WTC11 (cell line): ENCODE measurements at regions not wholly inside any gene's neighbourhood (a gene's known extent, or its start where the extent isn't known, plus 50 kb on each side); places are given as distances from the start of the nearest gene placed in this dataset.

ENCODE experiments used
- CTCF ChIP-seq: fragments of 200-600 bp; IDR thresholded peaks from 2 replicates; pipeline ENCODE4 v1.8.0; 2022; ENCODE audit warnings: antibody characterized with exemption
- HMGXB4 ChIP-seq: sonication (generic); formaldehyde crosslinking; IDR thresholded peaks from 2 replicates; pipeline ENCODE4 v1.8.1; 2023; ENCODE audit warnings: mild to moderate bottlenecking, moderate library complexity, missing genetic modification reagents
- NFYB ChIP-seq: sonication (generic); formaldehyde crosslinking; conservative IDR thresholded peaks from 2 replicates; pipeline ENCODE4 v1.8.0; 2022; ENCODE audit warnings: low read depth, missing genetic modification reagents
- TCF7 ChIP-seq: sonication (generic); formaldehyde crosslinking; IDR thresholded peaks from 2 replicates; pipeline ENCODE4 v1.8.0; 2022; ENCODE audit warnings: mild to moderate bottlenecking, low read depth, missing genetic modification reagents, moderate library complexity

GRCh38 chr6:158903801-158904200 lies 84.6 kb upstream of the EZR start:
- no peak for TF ChIP-seq TCF7
- TF ChIP-seq CTCF, result no peak
- TF ChIP-seq HMGXB4 (CRISPR knock-in tag), result no peak
- TF ChIP-seq NFYB (CRISPR knock-in tag), result no peak
